A673 (cell line): ENCODE measurements at regions not wholly inside any gene's neighbourhood (a gene's known extent, or its start where the extent isn't known, plus 50 kb on each side); places are given as distances from the start of the nearest gene placed in this dataset.
"Not testable (repeated sequence)": the region's sequence is repeated elsewhere in the genome, so short reads cannot be mapped to it uniquely, and the experiment has no call there.

Experiments used
- BruUV-seq: library from RNA; stranded (reverse); fragments of 400-500 nt; replicated peaks from 2 replicates; lab custom pipeline; 2021; lab: Mats Ljungman, UMichigan
- CTCF ChIA-PET: fragments of 300-600 bp; sonication (Branson Sonifier 250); formaldehyde crosslinking; loops from one replicate; lab custom pipeline; 2022; ENCODE audit warnings: antibody characterized with exemption; lab: Charles Lee
- POLR2A ChIA-PET: fragments of 300-600 bp; sonication (Branson Sonifier 250); formaldehyde crosslinking; loops from one replicate; lab custom pipeline; 2022; ENCODE audit warnings: antibody characterized with exemption; ENCODE audit not compliant: low non-redundant PET; lab: Charles Lee
- DNase-seq: peaks from one replicate; pipeline ENCODE4 v3.0.0-alpha.2; 2015; ENCODE audit warnings: low spot score
- H3K27ac ChIP-seq: fragments of 200-600 bp; sonication (generic); 2 replicates; pipeline ENCODE4 v1.5.1; 2016; ENCODE audit warnings: mixed run types, low read depth, mild to moderate bottlenecking, mixed read lengths, antibody characterized with exemption, low read length; ENCODE audit not compliant: poor library complexity, severe bottlenecking
- H3K27me3 ChIP-seq: fragments of 200-600 bp; sonication (generic); replicated peaks from 2 replicates; pipeline ENCODE4 v1.6.1; 2017; ENCODE audit warnings: mixed run types, low read depth, mild to moderate bottlenecking, mixed read lengths, antibody characterized with exemption, low read length; ENCODE audit not compliant: insufficient read depth, poor library complexity
- H3K36me3 ChIP-seq: fragments of 200-600 bp; sonication (generic); 2 replicates; pipeline ENCODE4 v1.6.1; 2016; ENCODE audit warnings: mixed run types, mild to moderate bottlenecking, mixed read lengths, antibody characterized with exemption, low read length; ENCODE audit not compliant: insufficient read depth, poor library complexity, severe bottlenecking
- H3K4me1 ChIP-seq: fragments of 200-600 bp; sonication (generic); 2 replicates; pipeline ENCODE4 v1.6.1; 2017; ENCODE audit warnings: mixed run types, mild to moderate bottlenecking, mixed read lengths, antibody characterized with exemption, low read length; ENCODE audit not compliant: insufficient read depth, poor library complexity, severe bottlenecking
- H3K4me3 ChIP-seq: fragments of 200-600 bp; sonication (generic); 2 replicates; pipeline ENCODE4 v1.5.1; 2016; ENCODE audit warnings: low read depth, mixed run types, mild to moderate bottlenecking, mixed read lengths, low read length; ENCODE audit not compliant: poor library complexity, severe bottlenecking
- H3K9me3 ChIP-seq: fragments of 200-600 bp; sonication (generic); 2 replicates; pipeline ENCODE4 v1.6.1; 2016; ENCODE audit warnings: mixed run types, low read depth, mild to moderate bottlenecking, mixed read lengths, antibody characterized with exemption, low read length; ENCODE audit not compliant: poor library complexity, severe bottlenecking
- CTCF ChIP-seq: fragments of 300-800, 200-600 bp; sonication (generic); conservative IDR thresholded peaks from 2 replicates; pipeline ENCODE4 v1.5.1; 2017; ENCODE audit warnings: low read depth, mild to moderate bottlenecking, antibody characterized with exemption, low read length, moderate library complexity, mixed read lengths
- EZH2 ChIP-seq: fragments of 200-600 bp; sonication (generic); IDR thresholded peaks from 2 replicates; pipeline ENCODE4 v1.6.1; 2017; ENCODE audit warnings: borderline replicate concordance, low read depth, mild to moderate bottlenecking, mixed read lengths, antibody characterized with exemption, low read length; ENCODE audit not compliant: poor library complexity, severe bottlenecking
- intact Hi-C: fragments of 100-400 bp; cut with micrococcal nuclease; formaldehyde crosslinking; loops from one replicate; pipeline ENCODE4 v1.10.0; 2022; ENCODE audit not compliant: unreplicated experiment

- POLR2A ChIA-PET, DNase-seq, H3K4me1 ChIP-seq, intact Hi-C loops, H3K27ac ChIP-seq, BruUV-seq, H3K4me3 ChIP-seq, H3K36me3 ChIP-seq, H3K27me3 ChIP-seq, CTCF ChIA-PET, H3K9me3 ChIP-seq: not testable (repeated sequence)
Measured at GRCh38 chr13:86253497-86253896, 454.3 kb upstream of the SLITRK6 start.

- CTCF ChIA-PET, H3K27ac ChIP-seq, H3K27me3 ChIP-seq, H3K36me3 ChIP-seq, DNase-seq, POLR2A ChIA-PET, H3K4me1 ChIP-seq, H3K4me3 ChIP-seq, BruUV-seq, intact Hi-C loops, H3K9me3 ChIP-seq: not testable (repeated sequence)
Measured at GRCh38 chr13:86255820-86256219, 456.6 kb upstream of the SLITRK6 start.

- intact Hi-C loops: no loop called here
Measured at GRCh38 chr13:86269511-86269910, 470.3 kb upstream of the SLITRK6 start.

GRCh38 chr13:86282442-86282841 is 483.2 kb upstream of the SLITRK6 start:
- CTCF ChIA-PET: no interaction called here
- Histone ChIP-seq H3K36me3 (no peaks in the 10 kb centered on the region), H3K27ac (no peak overlapping the region), H3K4me3 (no peak overlapping the region), H3K9me3 (no peaks in the 10 kb centered on the region), H3K27me3 (no peaks in the 10 kb centered on the region), H3K4me1 (no peaks in the 10 kb centered on the region)
- TF ChIP-seq EZH2 (no peak), CTCF (no peak)
- BruUV-seq: no TSS peak
- intact Hi-C loops: no loop called here
- no peak for DNase-seq
- POLR2A ChIA-PET: no interaction called here

More at GRCh38 chr13:86269511-86269910, 470.3 kb upstream of the SLITRK6 start:
- POLR2A ChIA-PET: no interaction called here
- CTCF ChIA-PET: no interaction called here
- no peak for TF ChIP-seq EZH2
- no peak for TF ChIP-seq CTCF
- no peaks in the 10 kb centered on the region for H3K9me3 ChIP-seq
- BruUV-seq: no TSS peak
- no peak for DNase-seq
- H3K27ac ChIP-seq: no peak overlapping the region
- H3K27me3 ChIP-seq: no peaks in the 10 kb centered on the region
- no peaks in the 10 kb centered on the region for H3K4me1 ChIP-seq
- no peak overlapping the region for H3K4me3 ChIP-seq
- H3K36me3 ChIP-seq: no peaks in the 10 kb centered on the region
